ENCODE measurements at regions not wholly inside any gene's neighbourhood (a gene's known extent, or its start where the extent isn't known, plus 50 kb on each side); places are given as distances from the start of the nearest gene placed in this dataset.

- no peak overlapping the region for H3K4me3 ChIP-seq (ENCODE audit: low read depth, low read length)
- no peak for TF ChIP-seq CTCF (IDR thresholded peaks at IDR 0.05; ENCODE audit: control insufficient read depth, extremely low read depth, insufficient read depth)
- no peak for DNase-seq (ENCODE audit: low read depth)
Measured at GRCh38 chr6:128641703-128642102, 121.3 kb upstream of the PTPRK start.

GRCh38 chr6:128638817-128639216 is 118.4 kb upstream of the PTPRK start:
- no peak for TF ChIP-seq CTCF (IDR thresholded peaks at IDR 0.05; ENCODE audit: control insufficient read depth, extremely low read depth, insufficient read depth)
- no peak for DNase-seq (ENCODE audit: low read depth)
- H3K4me3 ChIP-seq (ENCODE audit: low read depth, low read length) = no peak overlapping the region

- no peak overlapping the region for H3K4me3 ChIP-seq (ENCODE audit: low read depth, low read length)
- no peak for DNase-seq (ENCODE audit: low read depth)
- TF ChIP-seq CTCF (IDR thresholded peaks at IDR 0.05; ENCODE audit: control insufficient read depth, extremely low read depth, insufficient read depth) = no peak
Measured at GRCh38 chr6:128635219-128635618, 114.8 kb upstream of the PTPRK start.

GRCh38 chr6:128632131-128632530 is 111.7 kb upstream of the PTPRK start:
- no peak overlapping the region for H3K4me3 ChIP-seq (ENCODE audit: low read depth, low read length)
- no peak for TF ChIP-seq CTCF (IDR thresholded peaks at IDR 0.05; ENCODE audit: control insufficient read depth, extremely low read depth, insufficient read depth)
- no peak for DNase-seq (ENCODE audit: low read depth)

- no peak for DNase-seq (ENCODE audit: low read depth)
- H3K4me3 ChIP-seq (ENCODE audit: low read depth, low read length) = no peak overlapping the region
- no peak for TF ChIP-seq CTCF (IDR thresholded peaks at IDR 0.05; ENCODE audit: control insufficient read depth, extremely low read depth, insufficient read depth)
Measured at GRCh38 chr6:128631031-128631430, 110.6 kb upstream of the PTPRK start.

GRCh38 chr6:128630213-128630612 is 109.8 kb upstream of the PTPRK start:
- DNase-seq (ENCODE audit: low read depth) = no peak
- no peak for TF ChIP-seq CTCF (IDR thresholded peaks at IDR 0.05; ENCODE audit: control insufficient read depth, extremely low read depth, insufficient read depth)

GRCh38 chr6:128617285-128617684 is 96.9 kb upstream of the PTPRK start:
- no peak for DNase-seq (ENCODE audit: low read depth)
- no peak overlapping the region for H3K4me3 ChIP-seq (ENCODE audit: low read depth, low read length)
- no peak for TF ChIP-seq CTCF (IDR thresholded peaks at IDR 0.05; ENCODE audit: control insufficient read depth, extremely low read depth, insufficient read depth)

More at GRCh38 chr6:128630213-128630612, 109.8 kb upstream of the PTPRK start:
- H3K4me3 ChIP-seq (ENCODE audit: low read depth, low read length) = no peak overlapping the region
